Stimulated activated naive CD8-positive, alpha-beta T cell treated with anti-CD3 and anti-CD28 coated beads, Interleukin-15, Interleukin-2, amounts not matched to agents 100 ng/mL and 50 ng/mL, for 24 hours (primary cell): ENCODE measurements at regions not wholly inside any gene's neighbourhood (a gene's known extent, or its start where the extent isn't known, plus 50 kb on each side); places are given as distances from the start of the nearest gene placed in this dataset.

Experiments used
- H3K27ac Mint-ChIP-seq: one replicate; pipeline ENCODE4 v1.8.0; 2021; ENCODE audit warnings: mild to moderate bottlenecking, mixed read lengths
- H3K27me3 Mint-ChIP-seq: one replicate; pipeline ENCODE4 v1.8.0; 2021; ENCODE audit warnings: mixed read lengths
- H3K36me3 Mint-ChIP-seq: one replicate; pipeline ENCODE4 v1.8.0; 2021; ENCODE audit warnings: low read depth, mixed read lengths
- H3K4me1 Mint-ChIP-seq: one replicate; pipeline ENCODE4 v1.8.0; 2021; ENCODE audit warnings: low read depth, mixed read lengths
- H3K4me3 Mint-ChIP-seq: one replicate; pipeline ENCODE4 v1.8.0; 2021; ENCODE audit warnings: mild to moderate bottlenecking, mixed read lengths
- H3K9me3 Mint-ChIP-seq: one replicate; pipeline ENCODE4 v1.8.0; 2021; ENCODE audit warnings: mixed read lengths

DNA sequence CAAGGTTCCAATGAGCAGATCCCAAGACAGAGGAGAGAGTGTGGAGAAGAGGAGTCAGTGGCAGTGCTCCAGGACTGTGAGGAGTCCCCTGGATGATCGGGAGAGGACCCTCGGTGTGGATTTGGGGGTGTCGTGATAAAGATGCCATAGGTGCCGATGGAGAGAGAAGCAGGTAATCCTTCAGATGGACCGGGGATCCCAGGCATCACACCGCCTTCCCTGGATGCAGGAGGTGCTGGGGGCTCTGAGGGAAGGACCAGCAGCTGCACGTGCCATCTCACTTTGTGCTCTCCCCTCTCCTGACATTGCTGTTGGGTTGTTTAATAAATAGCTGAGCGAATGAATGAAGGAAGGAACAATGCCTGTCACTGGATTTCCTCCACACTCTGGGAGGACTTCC, 744.1 kb downstream of the BRD1 start:
- Mint-ChIP-seq H3K27me3 (no peaks in the 10 kb centered on the region), H3K4me3 (no peak overlapping the region), H3K4me1 (no peaks in the 10 kb centered on the region), H3K36me3 (no peaks in the 10 kb centered on the region), H3K9me3 (no peaks in the 10 kb centered on the region), H3K27ac (no peak overlapping the region)

DNA sequence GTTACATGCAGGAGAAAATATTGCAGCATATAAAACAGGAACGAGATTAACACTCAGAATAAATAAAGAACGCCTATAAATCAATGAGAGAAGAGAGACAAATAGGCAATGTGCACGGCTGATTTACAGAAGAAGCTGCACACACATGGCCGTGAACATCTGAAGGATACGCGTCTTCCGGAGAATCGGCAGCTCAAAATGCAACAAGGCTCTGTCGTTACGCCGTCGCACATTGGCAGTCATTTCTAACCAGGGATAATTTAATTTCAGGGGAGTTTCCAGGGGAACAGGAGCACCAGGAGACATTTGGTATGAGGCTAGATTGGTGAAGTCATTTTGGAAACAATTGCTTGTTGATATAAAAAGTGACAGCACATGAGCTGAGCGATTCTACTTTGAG, 745.2 kb downstream of the BRD1 start:
- Mint-ChIP-seq H3K27me3 (no peaks in the 10 kb centered on the region), H3K4me3 (no peak overlapping the region), H3K27ac (no peak overlapping the region), H3K36me3 (no peaks in the 10 kb centered on the region), H3K4me1 (no peaks in the 10 kb centered on the region), H3K9me3 (no peaks in the 10 kb centered on the region)

DNA sequence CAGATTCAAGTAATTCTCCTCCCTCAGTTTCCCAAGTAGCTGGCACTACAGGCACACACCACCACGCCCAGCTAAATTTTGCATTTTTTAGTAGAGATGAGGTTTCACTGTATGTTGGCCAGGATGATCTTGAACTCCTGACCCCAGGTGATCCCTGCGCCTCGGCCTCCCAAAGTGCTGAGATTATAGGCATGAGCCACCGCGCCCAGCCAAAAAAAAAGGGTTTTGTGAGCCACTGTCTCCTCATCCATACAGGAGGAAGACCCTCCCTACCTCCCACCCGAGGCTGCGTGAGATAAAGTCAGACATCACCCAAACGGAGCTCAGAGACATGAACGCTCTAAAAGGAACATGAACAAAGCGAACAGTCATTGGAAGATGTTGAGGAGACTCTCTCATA, 745.7 kb downstream of the BRD1 start:
- no peak overlapping the region for H3K27ac Mint-ChIP-seq

DNA sequence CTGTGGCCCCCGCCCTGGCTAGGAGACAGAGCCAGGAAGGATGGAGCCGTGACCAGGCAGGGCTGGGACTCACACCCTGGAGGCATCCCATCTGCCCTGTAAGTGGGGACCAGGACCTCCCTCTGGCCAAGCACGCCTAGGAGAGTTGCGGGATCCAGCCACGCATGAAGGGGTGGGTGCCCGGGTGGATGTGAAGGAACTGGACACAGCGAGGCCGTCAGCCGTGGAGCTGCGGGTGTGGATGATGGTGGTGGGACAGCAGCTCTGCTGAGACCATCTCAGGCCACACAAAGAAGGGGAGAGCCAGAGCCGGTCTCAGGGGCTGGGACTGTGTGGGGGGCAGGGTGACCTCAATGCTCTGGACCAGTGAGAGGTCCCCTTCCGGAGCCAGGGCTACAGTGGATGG, 746.4 kb downstream of the BRD1 start:
- no peak overlapping the region for H3K27ac Mint-ChIP-seq
- H3K4me3 Mint-ChIP-seq = no peak overlapping the region
- no peaks in the 10 kb centered on the region for H3K36me3 Mint-ChIP-seq
- H3K4me1 Mint-ChIP-seq = no peaks in the 10 kb centered on the region
- H3K27me3 Mint-ChIP-seq = no peaks in the 10 kb centered on the region
- no peaks in the 10 kb centered on the region for H3K9me3 Mint-ChIP-seq

More for the DNA sequence above, 745.7 kb downstream of the BRD1 start:
- Mint-ChIP-seq H3K36me3 (no peaks in the 10 kb centered on the region), H3K27me3 (no peaks in the 10 kb centered on the region), H3K4me1 (no peaks in the 10 kb centered on the region), H3K4me3 (no peak overlapping the region), H3K9me3 (no peaks in the 10 kb centered on the region)

DNA sequence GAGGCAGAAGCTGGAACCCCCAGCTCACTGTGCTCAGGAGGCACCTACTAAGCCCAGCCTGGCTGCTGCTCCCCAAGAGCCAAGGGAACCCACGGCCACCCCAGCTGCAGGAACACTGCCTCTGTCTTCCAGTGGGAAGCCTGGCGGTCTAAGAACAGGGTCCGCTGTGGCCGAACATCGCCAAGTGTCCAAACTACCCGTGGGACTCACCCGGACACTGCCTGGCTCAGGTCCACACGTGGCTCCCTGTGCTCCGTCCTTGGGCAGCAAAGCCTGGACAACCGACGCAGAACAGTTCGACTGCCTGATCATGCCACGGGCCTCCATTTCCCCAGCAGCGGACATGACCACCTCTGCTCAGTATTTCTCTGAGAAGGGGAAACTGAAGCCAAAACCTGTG, 747.0 kb downstream of the BRD1 start:
- Mint-ChIP-seq H3K27ac (no peak overlapping the region), H3K9me3 (no peaks in the 10 kb centered on the region), H3K27me3 (no peaks in the 10 kb centered on the region), H3K4me3 (no peak overlapping the region), H3K4me1 (no peaks in the 10 kb centered on the region), H3K36me3 (no peaks in the 10 kb centered on the region)

DNA sequence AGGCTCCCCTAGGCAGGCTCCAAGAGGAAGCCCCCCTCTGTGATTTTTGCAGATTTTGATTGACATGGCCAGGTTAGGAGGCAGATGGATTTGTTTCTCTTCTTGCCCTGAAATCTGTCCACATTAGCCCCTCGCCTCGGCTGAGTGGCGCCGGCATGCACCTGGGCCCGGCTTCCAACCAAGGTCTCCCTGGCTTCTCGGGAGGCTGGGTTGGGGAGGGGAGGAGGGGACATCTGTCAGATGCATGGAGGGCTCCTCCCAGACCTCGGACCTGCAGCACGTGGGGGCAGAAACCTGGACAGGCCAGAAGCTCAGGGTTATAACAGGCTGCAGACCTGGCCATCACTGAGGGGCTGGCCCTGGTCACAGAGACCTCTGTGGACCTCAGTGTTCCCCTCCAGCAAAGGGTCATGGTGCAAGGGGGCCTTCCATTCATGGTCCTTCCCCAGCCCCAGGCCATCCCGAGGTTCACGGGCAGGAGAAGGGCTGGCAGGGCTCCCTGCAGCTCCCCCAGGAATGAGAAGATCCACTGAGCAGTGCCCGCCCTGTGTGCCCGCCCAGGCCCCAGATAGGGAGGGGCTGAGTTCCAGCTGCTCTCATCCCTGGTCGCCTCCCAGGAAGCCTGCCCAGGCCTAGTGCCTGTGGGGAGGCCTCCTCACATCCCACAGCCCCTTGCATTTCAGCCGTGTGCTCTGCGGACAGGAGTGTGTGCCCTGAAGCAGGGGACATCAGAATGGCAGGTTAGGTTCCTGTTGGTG, 747.8 kb downstream of the BRD1 start:
- H3K36me3 Mint-ChIP-seq = no peaks in the 10 kb centered on the region
- H3K4me3 Mint-ChIP-seq = no peak overlapping the region
- H3K27me3 Mint-ChIP-seq = no peaks in the 10 kb centered on the region
- no peaks in the 10 kb centered on the region for H3K4me1 Mint-ChIP-seq
- H3K27ac Mint-ChIP-seq = no peak overlapping the region
- H3K9me3 Mint-ChIP-seq = no peaks in the 10 kb centered on the region

DNA sequence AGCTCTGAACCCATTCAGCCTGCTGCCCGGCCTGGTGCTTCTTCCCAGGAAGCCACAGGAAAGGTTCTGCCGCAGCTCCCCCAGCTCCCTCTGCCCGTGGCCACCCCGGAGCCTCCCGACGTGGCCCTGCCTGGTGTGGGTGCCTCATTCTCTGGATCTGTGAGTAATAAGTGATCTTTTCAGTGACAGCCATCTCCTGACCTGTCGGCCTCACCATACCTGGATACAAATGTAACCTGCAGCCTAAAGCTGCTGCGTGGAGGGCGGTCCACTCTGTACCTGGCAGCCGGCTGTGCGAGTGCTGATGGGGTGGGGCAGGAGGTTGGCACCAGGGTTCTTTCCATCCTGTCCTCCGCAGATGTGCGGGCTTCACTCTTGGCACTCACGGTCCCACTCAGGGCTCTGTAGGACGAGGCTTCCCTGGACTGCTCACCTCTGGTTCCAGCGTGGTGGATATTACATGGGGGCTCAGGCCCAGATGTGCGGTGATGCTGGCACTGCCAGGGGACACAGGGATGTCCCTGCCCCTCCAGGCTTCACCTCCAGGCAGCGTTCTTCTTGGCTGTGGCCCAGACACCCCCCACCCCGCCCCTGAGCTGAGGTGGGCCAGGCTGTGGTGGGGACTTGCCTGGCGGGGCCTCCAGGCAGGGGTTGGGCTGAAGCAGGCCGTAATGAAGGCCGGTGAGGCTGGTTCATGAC, 748.5 kb downstream of the BRD1 start:
- Mint-ChIP-seq H3K27me3 (no peaks in the 10 kb centered on the region), H3K9me3 (no peaks in the 10 kb centered on the region), H3K4me3 (no peak overlapping the region), H3K4me1 (no peaks in the 10 kb centered on the region), H3K36me3 (no peaks in the 10 kb centered on the region), H3K27ac (no peak overlapping the region)

DNA sequence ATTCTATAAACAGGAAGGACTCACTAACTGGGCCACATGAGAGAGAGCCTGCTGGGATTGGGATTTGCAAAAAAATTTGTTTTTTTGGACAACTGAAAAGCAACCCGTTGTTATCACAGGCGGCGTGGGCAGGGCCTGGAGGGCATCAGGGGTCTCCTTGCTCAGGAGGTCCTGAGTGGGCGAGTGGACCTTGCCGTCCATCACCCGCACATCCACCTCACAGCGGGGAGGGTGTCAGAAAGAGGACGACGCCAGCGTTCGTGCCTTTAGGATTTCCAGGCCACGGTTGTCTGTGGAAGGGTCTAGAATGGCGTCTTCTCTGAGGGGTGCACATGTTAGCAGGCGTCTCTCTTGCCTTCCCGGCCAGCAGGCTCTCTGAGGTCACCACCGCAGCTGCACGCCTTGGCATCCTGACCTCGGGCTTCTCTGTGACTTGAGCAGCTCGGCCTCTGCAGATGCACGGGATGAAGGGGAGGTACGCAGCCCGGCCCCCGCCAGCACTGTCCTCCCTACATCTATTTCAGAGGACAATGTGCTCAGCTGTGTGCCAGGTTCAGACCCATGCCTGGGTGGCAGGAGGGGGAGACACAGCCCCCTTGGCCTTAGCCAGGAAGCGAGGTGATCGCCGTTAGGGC, 749.5 kb downstream of the BRD1 start:
- H3K36me3 Mint-ChIP-seq = no peaks in the 10 kb centered on the region
- no peaks in the 10 kb centered on the region for H3K27me3 Mint-ChIP-seq
- no peak overlapping the region for H3K4me3 Mint-ChIP-seq
- H3K9me3 Mint-ChIP-seq = no peaks in the 10 kb centered on the region
- no peaks in the 10 kb centered on the region for H3K4me1 Mint-ChIP-seq
- no peak overlapping the region for H3K27ac Mint-ChIP-seq

DNA sequence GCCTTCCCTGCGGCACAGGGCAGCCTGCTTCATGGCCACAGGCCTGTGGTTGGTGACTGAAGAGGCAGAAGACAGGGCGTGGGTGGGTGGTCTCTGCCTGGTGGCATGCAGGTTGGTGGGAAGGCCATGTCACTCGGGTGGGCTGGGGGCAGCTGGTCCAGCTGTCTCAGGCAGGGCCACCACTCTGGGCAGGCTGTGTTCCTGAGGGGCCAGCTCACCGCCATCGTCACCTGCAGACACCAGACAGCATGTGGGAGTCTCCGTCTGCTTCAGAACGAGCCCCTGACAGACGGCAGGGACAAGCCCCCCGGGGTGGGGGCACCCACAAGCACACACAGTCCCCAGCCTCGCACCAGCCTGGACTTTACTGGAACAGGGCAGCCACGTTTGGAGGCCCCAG, 750.1 kb downstream of the BRD1 start:
- H3K4me1 Mint-ChIP-seq = no peaks in the 10 kb centered on the region
- no peak overlapping the region for H3K4me3 Mint-ChIP-seq
- no peaks in the 10 kb centered on the region for H3K9me3 Mint-ChIP-seq
- no peak overlapping the region for H3K27ac Mint-ChIP-seq
- no peaks in the 10 kb centered on the region for H3K36me3 Mint-ChIP-seq
- H3K27me3 Mint-ChIP-seq = no peaks in the 10 kb centered on the region

DNA sequence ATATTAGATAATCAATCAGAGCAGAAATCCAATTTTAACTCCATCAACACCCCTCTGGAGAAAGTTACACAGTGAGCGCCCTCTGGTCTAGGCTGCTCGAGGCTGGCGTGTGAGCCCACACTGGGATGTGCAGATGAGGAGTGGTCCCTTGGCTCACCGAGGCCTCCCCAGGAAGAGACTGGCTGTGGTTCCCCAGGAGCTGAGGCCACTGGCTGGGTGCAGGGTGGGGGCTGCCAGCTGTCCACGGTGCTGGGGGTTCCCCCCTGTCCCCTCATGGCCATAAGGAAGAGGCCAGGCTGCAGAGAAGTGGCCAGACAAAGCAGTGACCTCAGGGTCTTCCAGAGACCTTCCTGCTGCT, 750.7 kb downstream of the BRD1 start:
- H3K9me3 Mint-ChIP-seq = no peaks in the 10 kb centered on the region

DNA sequence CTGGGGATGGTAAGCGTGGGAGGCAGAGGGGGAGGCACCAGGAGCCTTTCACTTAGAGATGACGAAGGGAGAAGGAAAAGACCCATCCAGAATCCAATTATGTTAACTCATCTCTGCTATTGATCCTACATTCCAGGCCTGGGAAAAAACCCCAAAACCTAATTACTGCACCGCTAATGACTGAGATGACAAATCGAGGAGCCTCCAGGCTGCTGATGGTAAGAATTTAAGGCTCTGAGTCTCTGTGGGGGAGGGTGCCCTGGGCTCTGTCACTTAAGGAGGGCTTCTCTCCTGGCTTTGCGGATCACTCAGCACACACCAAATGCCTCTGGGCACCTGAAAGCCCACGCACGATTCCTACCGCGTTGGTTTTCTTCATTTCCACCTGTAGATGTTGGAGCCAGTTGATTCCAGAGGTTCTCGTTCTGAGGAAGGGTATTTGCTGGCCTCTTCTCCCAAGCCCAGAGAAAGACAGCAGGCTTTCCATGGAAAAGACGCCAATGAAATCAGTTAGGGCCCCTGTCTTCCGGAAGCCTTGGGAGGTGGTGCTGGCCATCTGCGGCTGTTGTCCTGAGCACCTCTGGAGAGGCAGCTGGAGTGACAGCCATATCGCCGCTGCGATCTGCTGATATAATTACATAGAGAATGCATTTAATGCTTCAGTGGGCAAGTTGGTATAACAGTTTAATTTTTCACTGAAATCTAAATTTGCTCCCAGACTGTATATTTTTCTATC, 751.2 kb downstream of the BRD1 start:
- Mint-ChIP-seq H3K27me3 (no peaks in the 10 kb centered on the region), H3K9me3 (no peaks in the 10 kb centered on the region), H3K4me1 (no peaks in the 10 kb centered on the region), H3K27ac (no peak overlapping the region), H3K36me3 (no peaks in the 10 kb centered on the region), H3K4me3 (no peak overlapping the region)

More for the DNA sequence above, 750.7 kb downstream of the BRD1 start:
- Mint-ChIP-seq H3K36me3 (no peaks in the 10 kb centered on the region), H3K27ac (no peak overlapping the region), H3K4me3 (no peak overlapping the region), H3K27me3 (no peaks in the 10 kb centered on the region), H3K4me1 (no peaks in the 10 kb centered on the region)

DNA sequence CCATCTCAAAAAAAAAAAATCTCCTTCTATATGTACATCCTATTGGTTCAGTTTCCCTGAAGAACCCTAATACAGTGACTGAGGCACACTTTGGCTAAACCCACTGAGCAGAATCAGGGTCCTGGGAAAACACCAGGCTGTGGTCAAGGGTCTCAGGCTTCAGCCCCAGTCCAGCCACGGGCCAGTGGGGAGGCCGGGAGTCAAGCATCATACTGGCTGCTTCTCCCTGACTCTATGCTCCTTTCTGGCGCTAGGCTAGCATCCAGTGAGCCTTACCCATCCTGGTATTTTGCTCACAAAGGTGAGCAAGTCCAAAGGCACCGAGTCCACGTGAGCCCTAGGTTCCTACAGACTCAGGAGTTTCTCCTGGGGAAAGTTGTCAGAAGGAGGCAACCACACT, 752.5 kb downstream of the BRD1 start:
- Mint-ChIP-seq H3K4me3 (no peak overlapping the region), H3K27me3 (no peaks in the 10 kb centered on the region), H3K4me1 (no peaks in the 10 kb centered on the region), H3K36me3 (no peaks in the 10 kb centered on the region), H3K9me3 (no peaks in the 10 kb centered on the region), H3K27ac (no peak overlapping the region)

DNA sequence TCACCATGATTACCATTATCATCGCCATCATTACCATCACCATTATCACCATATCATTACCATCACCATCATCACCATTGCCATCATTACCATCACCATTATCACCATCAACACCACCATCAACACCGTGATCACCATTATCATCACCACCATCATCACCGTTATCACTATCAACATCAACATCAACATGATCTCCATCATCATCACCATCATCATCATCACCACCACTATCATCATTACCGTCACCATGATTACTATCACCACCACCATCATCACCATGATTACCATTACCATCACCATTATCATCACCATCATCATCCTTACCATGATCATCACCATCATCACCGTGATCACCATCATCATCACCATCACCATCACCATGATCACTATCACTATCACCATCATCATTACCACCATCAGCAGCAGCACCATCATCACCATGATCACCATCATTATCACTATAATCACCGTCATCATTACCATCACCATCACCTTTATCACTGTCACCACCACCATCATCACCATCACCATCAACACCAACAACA, 753.7 kb downstream of the BRD1 start:
- Mint-ChIP-seq H3K27ac (no peak overlapping the region), H3K4me3 (no peak overlapping the region), H3K9me3 (no peaks in the 10 kb centered on the region), H3K27me3 (peaks cover 3% of the 10 kb centered on the region), H3K36me3 (no peaks in the 10 kb centered on the region), H3K4me1 (no peaks in the 10 kb centered on the region)

DNA sequence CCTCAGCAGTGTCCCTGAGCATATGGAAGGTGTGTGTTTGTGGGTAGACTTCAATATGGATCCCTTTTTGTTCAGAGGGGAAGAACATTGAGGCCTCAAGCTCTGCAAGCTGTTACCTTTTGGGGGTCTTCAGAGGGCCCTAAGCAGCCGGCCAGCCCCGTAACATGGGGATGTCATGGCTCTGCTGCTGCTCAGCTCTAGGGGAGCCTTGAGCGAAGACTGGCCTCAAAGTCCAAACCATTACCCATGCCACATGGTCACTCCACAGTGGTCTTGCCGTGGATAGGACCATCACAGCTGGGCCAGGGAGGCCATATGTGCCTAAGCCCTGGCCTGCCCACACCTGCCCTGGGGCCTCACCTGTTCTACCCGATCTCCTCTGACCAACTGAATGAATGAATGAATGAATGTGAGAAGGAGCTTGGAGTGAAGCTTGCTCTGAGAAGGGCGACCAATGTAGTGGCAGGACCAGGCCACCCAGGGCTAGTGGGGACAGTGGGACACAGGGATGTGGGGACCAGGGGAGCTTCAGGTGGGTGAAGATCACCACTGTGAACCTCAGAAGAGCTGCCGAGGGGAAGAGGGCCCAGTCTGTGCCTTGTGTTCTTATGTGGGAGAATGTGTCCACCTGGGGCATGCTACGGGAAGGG, 754.6 kb downstream of the BRD1 start:
- no peak overlapping the region for H3K27ac Mint-ChIP-seq
- no peaks in the 10 kb centered on the region for H3K36me3 Mint-ChIP-seq
- H3K4me3 Mint-ChIP-seq = no peak overlapping the region
- no peaks in the 10 kb centered on the region for H3K9me3 Mint-ChIP-seq
- peaks cover 3% of the 10 kb centered on the region for H3K27me3 Mint-ChIP-seq
- H3K4me1 Mint-ChIP-seq = no peaks in the 10 kb centered on the region
